Mesodermal cell (in vitro differentiated cells): ENCODE measurements at regions not wholly inside any gene's neighbourhood (a gene's known extent, or its start where the extent isn't known, plus 50 kb on each side); places are given as distances from the start of the nearest gene placed in this dataset.

ENCODE experiments used
- H3K27ac ChIP-seq: 2 replicates; pipeline ENCODE4 v1.7.0; 2013; ENCODE audit warnings: mild to moderate bottlenecking, low read depth, low read length, moderate library complexity; ENCODE audit not compliant: severe bottlenecking
- H3K36me3 ChIP-seq: 2 replicates; pipeline ENCODE4 v1.7.1; 2013; ENCODE audit warnings: mild to moderate bottlenecking, low read length, moderate library complexity; ENCODE audit not compliant: control insufficient read depth, insufficient read depth
- H3K4me1 ChIP-seq: one replicate; pipeline ENCODE4 v1.7.1; 2013; ENCODE audit warnings: mild to moderate bottlenecking, low read length; ENCODE audit not compliant: insufficient read depth, control insufficient read depth, poor library complexity, severe bottlenecking
- H3K4me3 ChIP-seq: 2 replicates; pipeline ENCODE4 v1.7.0; 2013; ENCODE audit warnings: low read length, control low read depth, mild to moderate bottlenecking; ENCODE audit not compliant: insufficient read depth, poor library complexity, severe bottlenecking; ENCODE audit errors: extremely low read depth
- H3K9me3 ChIP-seq: 2 replicates; pipeline ENCODE4 v1.7.1; 2013; ENCODE audit warnings: mild to moderate bottlenecking, low read length, moderate library complexity; ENCODE audit not compliant: control insufficient read depth
- WGBS, 2 experiments: methylation state at CpG; one replicate each; pipeline ENCODE4 v1.1.5; 2013; ENCODE audit warnings: missing lambda C conversion rate in 2 of 2; ENCODE audit not compliant: insufficient coverage in 2 of 2; 5-methylcytosine and 5-hydroxymethylcytosine counted together

DNA sequence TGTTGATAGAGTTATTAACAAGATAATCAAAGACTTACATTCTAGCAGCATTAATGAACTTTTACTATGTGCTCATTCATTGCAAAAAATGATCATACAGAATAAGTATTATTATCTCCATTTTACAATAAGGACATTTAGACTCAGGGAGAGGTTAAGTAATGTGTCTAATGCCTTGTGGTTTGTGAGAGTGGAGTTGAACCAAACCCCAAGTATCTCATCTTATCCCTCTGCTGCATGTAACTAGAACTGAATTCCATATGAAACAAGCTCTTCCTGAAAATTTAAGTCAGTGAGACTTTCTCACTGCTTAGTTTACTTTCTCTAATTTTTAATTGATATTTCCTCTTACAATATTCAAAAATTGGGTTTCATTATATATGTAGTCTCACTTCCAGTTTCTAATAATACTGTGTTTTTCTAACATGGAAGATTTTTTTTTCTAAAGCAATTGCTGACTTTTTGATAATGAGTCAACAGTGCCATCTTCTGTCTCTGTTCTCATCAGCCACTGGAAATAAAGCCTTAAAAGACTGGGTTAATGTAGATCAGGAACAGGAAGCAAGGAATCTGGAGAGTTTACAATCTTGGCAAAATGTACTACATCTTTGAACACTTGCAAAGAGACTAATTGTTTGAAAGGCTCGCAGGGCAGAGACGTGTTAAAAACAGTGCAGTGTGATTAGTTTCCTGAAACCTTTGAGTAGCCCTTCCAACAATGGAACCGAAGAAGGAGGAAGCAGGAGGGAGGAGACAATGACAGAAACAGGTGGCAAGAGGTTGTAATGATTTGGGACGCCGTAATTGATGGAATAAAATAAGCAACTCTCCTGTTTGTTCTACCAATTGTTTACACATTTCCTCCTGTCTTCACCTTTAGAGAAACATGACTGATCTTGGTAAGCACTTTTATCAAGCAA lies 567.6 kb downstream of the MRPL39 start:
- no peaks in the 10 kb centered on the region for H3K4me1 ChIP-seq
- no peaks in the 10 kb centered on the region for H3K9me3 ChIP-seq
- H3K36me3 ChIP-seq: no peaks in the 10 kb centered on the region
- H3K4me3 ChIP-seq: no peak overlapping the region
- WGBS, 2 experiments: 23 to 37% methylated on average over 2 to 3 of the region's 5 CpGs
- H3K27ac ChIP-seq: no peak overlapping the region

DNA sequence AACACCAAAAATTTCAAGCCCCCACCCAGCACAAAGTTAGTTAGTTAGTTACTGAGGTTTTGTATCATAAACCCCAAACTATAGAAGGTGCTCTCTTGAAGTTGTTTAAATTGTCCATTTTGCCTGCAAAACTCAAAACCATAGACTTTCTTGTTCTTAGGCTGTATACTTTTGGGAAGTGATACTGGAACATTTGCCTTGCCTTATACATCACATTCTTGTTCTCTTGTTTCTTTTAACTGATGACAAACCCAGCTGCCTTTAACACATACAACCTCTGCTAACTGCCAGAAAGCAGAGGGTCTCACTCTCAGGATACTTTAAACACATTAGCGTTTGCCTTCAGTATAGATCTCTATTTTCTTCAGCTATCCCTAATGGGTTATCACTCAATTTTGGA lies 570.5 kb downstream of the MRPL39 start:
- 100% methylated on average over 1 of the region's 1 CpG for WGBS, 2 experiments
- no peak overlapping the region for H3K27ac ChIP-seq

DNA sequence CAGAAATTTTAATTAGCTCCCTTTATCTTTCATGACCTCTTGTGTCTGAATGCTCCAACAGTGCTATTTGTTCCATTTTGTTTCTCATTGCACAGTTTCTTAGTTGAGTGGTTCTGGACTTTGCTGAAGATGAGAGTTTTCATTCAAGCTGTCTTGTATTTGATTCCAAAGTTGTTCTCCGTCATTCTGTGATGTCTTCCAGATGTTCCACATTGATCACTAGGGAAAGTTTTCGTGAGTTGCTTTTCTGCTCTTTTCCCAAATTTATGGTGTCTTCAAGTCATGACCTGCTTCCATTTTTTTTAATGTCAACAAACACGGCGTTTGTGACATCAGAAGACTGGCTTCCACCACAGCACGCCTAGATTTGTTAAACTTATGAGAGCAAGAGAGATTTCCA lies 575.5 kb downstream of the MRPL39 start:
- WGBS, 2 experiments: 93 to 100% methylated on average over 2 to 3 of the region's 5 CpGs
- Histone ChIP-seq H3K36me3 (no peaks in the 10 kb centered on the region), H3K9me3 (no peaks in the 10 kb centered on the region), H3K27ac (no peak overlapping the region), H3K4me1 (no peaks in the 10 kb centered on the region), H3K4me3 (no peak overlapping the region)

More for the DNA sequence above, 570.5 kb downstream of the MRPL39 start:
- Histone ChIP-seq H3K4me1 (no peaks in the 10 kb centered on the region), H3K36me3 (no peaks in the 10 kb centered on the region), H3K4me3 (no peak overlapping the region), H3K9me3 (no peaks in the 10 kb centered on the region)

DNA sequence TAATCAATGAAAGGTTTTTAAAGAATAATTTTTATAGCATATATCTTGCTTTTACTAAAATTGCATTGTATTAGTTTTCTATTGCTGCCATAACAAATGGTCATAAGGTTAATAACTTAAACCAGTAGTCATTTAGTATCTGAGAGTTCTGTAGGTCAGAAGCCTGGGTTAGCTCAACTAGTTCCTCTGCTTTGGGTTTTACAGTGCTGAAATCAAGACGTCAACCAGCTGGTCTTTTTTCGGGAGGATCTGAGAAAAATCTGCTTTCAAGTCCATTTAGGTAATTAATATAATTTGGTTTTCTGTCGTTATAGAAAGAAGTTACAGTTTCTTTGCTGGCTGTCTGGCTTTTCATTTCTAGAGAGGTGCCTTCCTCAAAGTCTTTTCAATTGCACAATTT lies 577.7 kb downstream of the MRPL39 start:
- no peaks in the 10 kb centered on the region for H3K36me3 ChIP-seq
- H3K27ac ChIP-seq: no peak overlapping the region
- H3K4me1 ChIP-seq: no peaks in the 10 kb centered on the region
- 72% methylated on average over 3 of the region's 3 CpGs; no CpG with 5 or more reads in 1 of the 2 experiments for WGBS, 2 experiments
- no peaks in the 10 kb centered on the region for H3K9me3 ChIP-seq
- H3K4me3 ChIP-seq: no peak overlapping the region

DNA sequence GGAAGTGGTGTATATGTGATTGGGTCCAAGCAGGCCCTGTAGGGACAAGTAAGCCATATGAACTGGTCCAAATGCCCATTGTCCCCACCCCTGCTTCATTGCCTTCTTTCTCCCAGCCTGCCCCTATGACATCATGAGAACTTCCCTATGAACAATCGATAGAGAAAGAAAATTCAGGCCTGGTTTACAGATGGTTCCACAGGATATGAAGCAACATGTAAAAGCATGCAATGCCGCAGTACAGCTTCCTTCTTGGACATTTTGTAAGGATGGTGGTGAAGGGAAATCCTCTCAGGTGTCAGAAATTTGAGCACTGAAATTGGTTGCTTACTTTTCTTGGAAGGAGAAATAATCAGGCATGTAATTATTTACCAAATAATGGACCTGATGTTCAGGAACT lies 581.7 kb downstream of the MRPL39 start:
- no peaks in the 10 kb centered on the region for H3K9me3 ChIP-seq
- no peaks in the 10 kb centered on the region for H3K4me1 ChIP-seq
- WGBS, 2 experiments: 94 to 100% methylated on average over 1 to 2 of the region's 2 CpGs
- H3K27ac ChIP-seq: no peak overlapping the region
- no peaks in the 10 kb centered on the region for H3K36me3 ChIP-seq
- H3K4me3 ChIP-seq: no peak overlapping the region

DNA sequence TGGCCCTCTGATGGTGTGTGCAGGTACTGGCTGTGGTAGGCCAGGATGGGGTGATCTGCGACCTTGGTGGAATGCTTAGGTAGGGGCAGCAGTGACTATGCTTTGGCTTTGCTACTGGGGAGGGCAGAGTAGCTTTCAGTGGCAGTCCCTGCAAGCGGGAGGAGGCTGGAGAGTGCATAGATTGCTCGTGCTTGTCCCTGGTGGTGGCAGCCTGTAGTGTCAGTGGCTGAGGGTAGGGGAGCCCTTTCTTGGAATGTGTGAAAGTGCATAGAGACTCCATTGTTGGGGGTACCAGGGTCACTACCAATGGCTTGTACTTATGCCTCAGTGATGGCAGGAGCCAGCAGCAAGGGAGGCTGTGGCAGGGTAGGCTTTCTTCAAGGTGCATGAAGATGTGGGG lies 582.6 kb downstream of the MRPL39 start:
- no peak overlapping the region for H3K4me3 ChIP-seq
- no peaks in the 10 kb centered on the region for H3K9me3 ChIP-seq
- no peaks in the 10 kb centered on the region for H3K4me1 ChIP-seq
- H3K36me3 ChIP-seq: no peaks in the 10 kb centered on the region
- H3K27ac ChIP-seq: no peak overlapping the region
- 83 to 93% methylated on average over 2 to 3 of the region's 3 CpGs for WGBS, 2 experiments

DNA sequence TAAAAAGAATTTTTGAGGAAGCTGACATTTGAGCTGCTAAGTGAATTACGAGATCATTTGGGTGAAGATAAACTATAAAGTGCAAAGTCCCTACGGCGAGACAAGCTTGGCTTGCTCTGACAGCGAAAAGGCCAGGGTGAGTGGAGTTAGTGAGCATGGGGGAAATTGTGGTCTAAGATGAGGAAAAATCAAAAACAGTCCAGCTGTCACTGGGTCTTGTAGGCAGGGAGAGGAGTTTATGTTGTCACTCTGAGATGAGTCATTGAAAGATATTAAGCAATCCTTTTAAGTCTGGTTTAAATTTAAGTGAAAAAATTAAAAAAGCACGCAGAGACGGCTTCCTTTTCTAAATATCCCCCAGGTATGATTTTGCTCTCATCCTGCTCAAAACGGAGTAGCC lies 601.9 kb downstream of the MRPL39 start:
- no peaks in the 10 kb centered on the region for H3K9me3 ChIP-seq
- 92 to 98% methylated on average over 4 of the region's 7 CpGs for WGBS, 2 experiments
- H3K4me3 ChIP-seq: no peak overlapping the region
- H3K27ac ChIP-seq: no peak overlapping the region
- no peaks in the 10 kb centered on the region for H3K4me1 ChIP-seq
- H3K36me3 ChIP-seq: no peaks in the 10 kb centered on the region

DNA sequence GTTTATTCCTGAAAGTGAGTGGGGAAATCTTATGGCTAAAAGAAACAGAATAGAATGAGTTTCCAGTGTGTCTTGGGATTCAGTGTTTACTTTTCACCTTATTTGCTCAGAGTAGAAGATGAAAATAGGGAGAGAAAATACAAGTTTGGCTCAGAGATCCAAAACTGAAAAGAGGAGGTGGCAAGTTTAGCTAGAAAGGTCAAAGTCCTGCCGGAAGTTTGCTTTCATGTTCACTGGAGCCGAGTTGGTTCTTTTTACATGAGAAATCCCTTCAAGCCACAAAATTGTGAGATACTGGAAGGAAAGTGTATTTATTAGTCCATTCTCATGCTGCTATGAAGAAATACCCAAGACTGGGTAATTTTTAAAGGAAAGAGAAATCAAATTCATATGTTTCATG lies 604.6 kb downstream of the MRPL39 start:
- Histone ChIP-seq H3K27ac (no peak overlapping the region), H3K4me3 (no peak overlapping the region), H3K9me3 (no peaks in the 10 kb centered on the region), H3K4me1 (no peaks in the 10 kb centered on the region), H3K36me3 (no peaks in the 10 kb centered on the region)
- WGBS, 2 experiments: 93% methylated on average over 2 of the region's 2 CpGs; no CpG with 5 or more reads in 1 of the 2 experiments

DNA sequence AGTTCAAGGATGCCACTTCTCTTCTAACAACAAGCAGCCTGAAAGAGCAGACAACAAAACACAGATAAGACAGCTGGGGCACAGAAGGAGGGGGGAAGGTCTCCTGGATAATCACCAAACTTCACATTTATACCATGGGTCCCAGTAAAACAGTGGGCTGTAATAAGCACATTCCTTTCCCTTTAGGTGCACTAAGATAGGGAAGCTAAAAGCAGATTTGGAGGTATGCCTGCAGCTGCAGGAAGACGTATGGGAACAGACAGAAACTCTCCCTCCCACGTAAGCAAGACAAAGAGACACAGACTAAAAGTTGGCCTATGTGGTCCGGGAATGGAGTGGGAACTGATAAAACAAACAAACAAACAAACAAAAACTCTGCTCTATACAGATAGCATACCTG lies 612.1 kb downstream of the MRPL39 start:
- Histone ChIP-seq H3K4me1 (peaks cover 4% of the 10 kb centered on the region), H3K4me3 (no peak overlapping the region), H3K27ac (peak overlapping the region; percentile 75), H3K9me3 (no peaks in the 10 kb centered on the region), H3K36me3 (no peaks in the 10 kb centered on the region)
- no CpG with 5 or more reads among the region's 3 CpGs for WGBS, 2 experiments

DNA sequence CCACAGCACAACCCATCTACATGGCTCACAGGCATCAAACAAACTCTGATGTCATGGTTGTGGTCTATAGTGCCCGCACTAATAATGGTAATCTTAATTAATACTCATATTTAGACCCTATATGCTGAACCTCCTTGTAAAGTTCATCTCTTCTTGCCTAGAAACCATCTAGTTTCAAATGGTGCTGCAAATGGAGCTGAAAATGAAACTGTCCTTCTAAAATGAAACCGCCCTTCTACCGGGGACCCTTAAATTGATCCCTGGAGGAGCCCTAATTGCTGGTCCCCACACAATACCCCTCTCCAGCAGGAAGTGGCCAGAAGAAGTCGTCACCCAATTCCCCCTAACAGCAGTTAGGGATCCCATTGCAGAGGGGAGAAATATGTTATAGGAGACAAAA lies 612.6 kb downstream of the MRPL39 start:
- Histone ChIP-seq H3K4me3 (no peak overlapping the region), H3K9me3 (no peaks in the 10 kb centered on the region), H3K36me3 (no peaks in the 10 kb centered on the region), H3K4me1 (peaks cover 4% of the 10 kb centered on the region), H3K27ac (peak overlapping the region; percentile 75)
- WGBS, 2 experiments: 100% methylated on average over 1 of the region's 4 CpGs; no CpG with 5 or more reads in 1 of the 2 experiments

DNA sequence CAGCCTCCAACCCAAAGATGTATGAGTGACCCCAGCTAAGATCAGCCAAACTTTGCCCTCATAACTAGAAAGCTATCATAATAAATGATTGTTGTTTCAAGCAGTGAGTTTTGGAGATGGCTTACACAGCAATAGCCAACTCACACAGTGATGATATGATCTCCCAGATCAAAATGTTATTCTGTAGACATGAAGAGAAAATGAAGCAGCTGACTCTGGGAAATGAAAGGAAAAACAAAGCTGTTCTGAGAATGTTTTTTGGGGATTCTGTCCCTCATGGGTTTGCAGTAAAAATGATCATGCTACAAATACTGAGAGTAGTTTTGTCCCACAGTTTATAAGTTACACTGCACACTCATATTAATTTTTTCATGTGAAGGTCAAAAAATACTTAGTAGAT lies 617.8 kb downstream of the MRPL39 start:
- H3K27ac ChIP-seq: no peak overlapping the region
- H3K4me1 ChIP-seq: no peaks in the 10 kb centered on the region
- no peaks in the 10 kb centered on the region for H3K9me3 ChIP-seq
- no peak overlapping the region for H3K4me3 ChIP-seq
- H3K36me3 ChIP-seq: no peaks in the 10 kb centered on the region
